ENCODE measurements at regions not wholly inside any gene's neighbourhood (a gene's known extent, or its start where the extent isn't known, plus 50 kb on each side); places are given as distances from the start of the nearest gene placed in this dataset.
A peak's percentile ranks its signal among the peaks of the same experiment; 100 is the strongest.

- H3K9me3 ChIP-seq (ENCODE audit: control insufficient read depth, low read length), result peaks cover 3% of the 10 kb centered on the region
- whole genome bisulfite sequencing, 2 experiments (ENCODE audit: insufficient coverage in 1 of 2, insufficient read length in 1 of 2), result 80% methylated on average over 1 of the region's 1 CpG; no CpG with 5 or more reads in 1 of the 2 experiments
- Mint-ChIP-seq H3K36me3 (ENCODE audit: low read depth) (no peaks in the 10 kb centered on the region), H3K27ac (no peak overlapping the region), H3K4me1 (peaks cover 5% of the 10 kb centered on the region), H3K4me3 (no peak overlapping the region), H3K27me3 (ENCODE audit: insufficient read depth) (no peaks in the 10 kb centered on the region), H3K9me3 (peaks cover 7% of the 10 kb centered on the region)
- no peaks in the 10 kb centered on the region for H3K36me3 ChIP-seq (ENCODE audit: control insufficient read depth, insufficient read depth, low read length)
- no peak overlapping the region for H3K9ac ChIP-seq (ENCODE audit: extremely low read depth, low read length, poor library complexity, severe bottlenecking)
- TF ChIP-seq CTCF (conservative IDR thresholded peaks at IDR 0.05), result no peak
- DNase-seq, result no peak
- H3K4me1 ChIP-seq (ENCODE audit: control insufficient read depth, insufficient read depth, low read length), result no peaks in the 10 kb centered on the region
- H3K27ac ChIP-seq (ENCODE audit: low read depth, low read length), result no peak overlapping the region
- H3K27me3 ChIP-seq (ENCODE audit: control insufficient read depth, insufficient read depth, low read length, poor library complexity, severe bottlenecking), result no peaks in the 10 kb centered on the region
- no peak overlapping the region for H3K4me3 ChIP-seq (ENCODE audit: low read length)
Measured at GRCh38 chr6:140140891-140141290, 766.4 kb upstream of the CITED2 start.

GRCh38 chr6:140138311-140139010 is 764.0 kb upstream of the CITED2 start:
- peaks cover 5% of the 10 kb centered on the region for H3K4me1 Mint-ChIP-seq
- H3K27ac Mint-ChIP-seq, result peak overlapping the region; percentile 2
- no peak for DNase-seq
- H3K4me1 ChIP-seq (ENCODE audit: control insufficient read depth, insufficient read depth, low read length), result no peaks in the 10 kb centered on the region
- peak overlapping the region; percentile 24 for H3K27ac ChIP-seq (ENCODE audit: low read depth, low read length)
- H3K9ac ChIP-seq (ENCODE audit: extremely low read depth, low read length, poor library complexity, severe bottlenecking), result no peak overlapping the region
- peaks cover 20% of the 10 kb centered on the region for H3K9me3 Mint-ChIP-seq
- H3K27me3 Mint-ChIP-seq (ENCODE audit: insufficient read depth), result no peaks in the 10 kb centered on the region
- no peaks in the 10 kb centered on the region for H3K36me3 Mint-ChIP-seq (ENCODE audit: low read depth)
- H3K9me3 ChIP-seq (ENCODE audit: control insufficient read depth, low read length), result peaks cover 8% of the 10 kb centered on the region
- no peak for TF ChIP-seq CTCF (conservative IDR thresholded peaks at IDR 0.05)
- no peak overlapping the region for H3K4me3 Mint-ChIP-seq
- H3K4me3 ChIP-seq (ENCODE audit: low read length), result no peak overlapping the region
- no peaks in the 10 kb centered on the region for H3K36me3 ChIP-seq (ENCODE audit: control insufficient read depth, insufficient read depth, low read length)
- H3K27me3 ChIP-seq (ENCODE audit: control insufficient read depth, insufficient read depth, low read length, poor library complexity, severe bottlenecking), result no peaks in the 10 kb centered on the region
- WGBS, 2 experiments (ENCODE audit: insufficient coverage in 1 of 2, insufficient read length in 1 of 2), result 74 to 90% methylated on average over 4 to 5 of the region's 5 CpGs

GRCh38 chr6:140134224-140134623 is 759.8 kb upstream of the CITED2 start:
- no peak for TF ChIP-seq CTCF (conservative IDR thresholded peaks at IDR 0.05)
- H3K27ac ChIP-seq (ENCODE audit: low read depth, low read length), result no peak overlapping the region
- Mint-ChIP-seq H3K36me3 (ENCODE audit: low read depth) (no peaks in the 10 kb centered on the region), H3K27me3 (ENCODE audit: insufficient read depth) (no peaks in the 10 kb centered on the region), H3K27ac (no peak overlapping the region), H3K4me3 (no peak overlapping the region), H3K4me1 (peaks cover 5% of the 10 kb centered on the region), H3K9me3 (peaks cover 29% of the 10 kb centered on the region)
- H3K9ac ChIP-seq (ENCODE audit: extremely low read depth, low read length, poor library complexity, severe bottlenecking), result no peak overlapping the region
- peaks cover 10% of the 10 kb centered on the region for H3K9me3 ChIP-seq (ENCODE audit: control insufficient read depth, low read length)
- no peak for DNase-seq
- no peaks in the 10 kb centered on the region for H3K27me3 ChIP-seq (ENCODE audit: control insufficient read depth, insufficient read depth, low read length, poor library complexity, severe bottlenecking)
- no peaks in the 10 kb centered on the region for H3K4me1 ChIP-seq (ENCODE audit: control insufficient read depth, insufficient read depth, low read length)
- no peaks in the 10 kb centered on the region for H3K36me3 ChIP-seq (ENCODE audit: control insufficient read depth, insufficient read depth, low read length)
- H3K4me3 ChIP-seq (ENCODE audit: low read length), result no peak overlapping the region

Measured in endodermal cell (in vitro differentiated cells).